ENCODE measurements at regions not wholly inside any gene's neighbourhood (a gene's known extent, or its start where the extent isn't known, plus 50 kb on each side); places are given as distances from the start of the nearest gene placed in this dataset.
"Not testable (repeated sequence)": the region's sequence is repeated elsewhere in the genome, so short reads cannot be mapped to it uniquely, and the experiment has no call there.

DNA sequence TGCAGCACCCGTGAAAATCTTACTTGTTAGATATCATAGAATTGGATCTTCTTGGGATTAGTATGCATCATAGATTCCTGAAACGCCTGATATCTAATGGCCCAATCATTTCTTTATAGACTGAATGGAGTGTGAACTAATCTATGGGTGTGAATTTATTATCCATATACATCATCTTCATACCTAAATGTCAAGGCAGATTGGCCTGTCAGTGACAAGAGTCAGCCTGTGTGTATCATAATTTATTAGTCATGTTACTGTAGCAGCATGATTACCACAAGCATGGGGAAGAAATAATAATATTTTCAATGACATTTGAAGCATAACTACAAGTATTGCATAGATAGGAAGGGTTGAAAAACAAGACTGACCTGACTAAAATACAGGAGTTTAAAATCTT is 235.8 kb downstream of the RAP2B start:
- Mint-ChIP-seq H3K36me3 (ENCODE audit: low read depth) (no peaks in the 10 kb centered on the region), H3K4me1 (peaks cover 5% of the 10 kb centered on the region), H3K27ac (no peak overlapping the region), H3K4me3 (no peak overlapping the region), H3K9me3 (peaks cover 18% of the 10 kb centered on the region), H3K27me3 (no peaks in the 10 kb centered on the region)
- ATAC-seq (ENCODE audit: low read depth) (no peak), DNase-seq (no peak)
- CTCF ChIA-PET, result no interaction called here
- POLR2A ChIA-PET, result no interaction called here
- TF ChIP-seq, protein P1, sequence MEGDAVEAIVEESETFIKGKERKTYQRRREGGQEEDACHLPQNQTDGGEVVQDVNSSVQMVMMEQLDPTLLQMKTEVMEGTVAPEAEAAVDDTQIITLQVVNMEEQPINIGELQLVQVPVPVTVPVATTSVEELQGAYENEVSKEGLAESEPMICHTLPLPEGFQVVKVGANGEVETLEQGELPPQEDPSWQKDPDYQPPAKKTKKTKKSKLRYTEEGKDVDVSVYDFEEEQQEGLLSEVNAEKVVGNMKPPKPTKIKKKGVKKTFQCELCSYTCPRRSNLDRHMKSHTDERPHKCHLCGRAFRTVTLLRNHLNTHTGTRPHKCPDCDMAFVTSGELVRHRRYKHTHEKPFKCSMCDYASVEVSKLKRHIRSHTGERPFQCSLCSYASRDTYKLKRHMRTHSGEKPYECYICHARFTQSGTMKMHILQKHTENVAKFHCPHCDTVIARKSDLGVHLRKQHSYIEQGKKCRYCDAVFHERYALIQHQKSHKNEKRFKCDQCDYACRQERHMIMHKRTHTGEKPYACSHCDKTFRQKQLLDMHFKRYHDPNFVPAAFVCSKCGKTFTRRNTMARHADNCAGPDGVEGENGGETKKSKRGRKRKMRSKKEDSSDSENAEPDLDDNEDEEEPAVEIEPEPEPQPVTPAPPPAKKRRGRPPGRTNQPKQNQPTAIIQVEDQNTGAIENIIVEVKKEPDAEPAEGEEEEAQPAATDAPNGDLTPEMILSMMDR (IDR thresholded peaks at IDR 0.05), result no peak
- intact Hi-C loops (cut with micrococcal nuclease), result no loop called here

DNA sequence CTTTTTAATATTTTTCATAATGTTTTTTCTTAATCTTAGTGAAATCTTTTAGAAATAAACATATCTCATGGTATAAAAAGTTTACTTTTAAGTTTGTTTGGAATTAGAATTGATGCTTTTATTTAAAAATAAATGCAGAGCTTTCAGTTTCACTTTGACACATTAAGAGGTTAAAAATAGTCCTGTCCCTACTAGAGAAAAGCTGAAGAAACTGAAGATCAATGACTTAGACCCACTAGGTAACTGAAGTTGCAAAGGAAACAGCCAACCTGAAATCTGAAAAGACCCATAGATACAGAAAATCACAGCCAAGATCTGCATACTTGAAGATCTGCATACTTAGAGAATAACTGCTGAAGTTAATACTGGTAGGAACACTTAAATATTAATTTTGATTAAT is 237.6 kb downstream of the RAP2B start:
- Mint-ChIP-seq H3K36me3 (ENCODE audit: low read depth) (no peaks in the 10 kb centered on the region), H3K4me1 (peaks cover 5% of the 10 kb centered on the region), H3K27me3 (no peaks in the 10 kb centered on the region), H3K9me3 (peaks cover 5% of the 10 kb centered on the region), H3K27ac (no peak overlapping the region), H3K4me3 (no peak overlapping the region)
- ATAC-seq (ENCODE audit: low read depth) (no peak), DNase-seq (no peak)
- POLR2A ChIA-PET, result no interaction called here
- intact Hi-C loops (cut with micrococcal nuclease), result no loop called here
- TF ChIP-seq, protein P1 (IDR thresholded peaks at IDR 0.05), result no peak
- CTCF ChIA-PET, result no interaction called here

- intact Hi-C loops (cut with micrococcal nuclease), result no loop called here
- POLR2A ChIA-PET, result no interaction called here
- ATAC-seq (ENCODE audit: low read depth) (no peak), DNase-seq (no peak)
- Mint-ChIP-seq H3K4me3 (no peak overlapping the region), H3K27me3 (no peaks in the 10 kb centered on the region), H3K9me3 (peaks cover 2% of the 10 kb centered on the region), H3K27ac (no peak overlapping the region), H3K36me3 (ENCODE audit: low read depth) (no peaks in the 10 kb centered on the region), H3K4me1 (peaks cover 5% of the 10 kb centered on the region)
- CTCF ChIA-PET, result no interaction called here
- TF ChIP-seq, protein P1 (IDR thresholded peaks at IDR 0.05), result no peak
These were observed 238.6 kb downstream of the RAP2B start for GRCh38 chr3:153400641-153401040.

DNA sequence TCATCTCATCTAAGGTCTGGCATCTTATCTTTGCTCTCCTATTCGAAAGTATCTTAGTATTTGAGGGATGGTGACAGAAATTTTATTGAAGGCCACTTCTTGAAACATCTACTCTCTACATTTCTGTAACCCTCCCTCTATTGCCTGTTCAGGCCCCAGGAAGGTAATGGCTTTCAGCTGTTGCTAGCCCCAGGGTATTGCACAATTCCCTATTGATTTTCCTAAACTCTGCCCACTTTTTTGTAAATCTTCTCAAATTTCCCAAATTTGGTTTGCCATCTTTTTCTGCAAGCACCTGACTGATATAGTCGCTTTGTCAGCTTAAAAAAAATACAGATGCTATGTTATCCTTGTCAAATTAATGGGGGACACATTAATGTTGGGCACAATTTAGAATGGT is 242.1 kb downstream of the RAP2B start:
- no peak overlapping the region for H3K27ac Mint-ChIP-seq

GRCh38 chr3:153405320-153405719 is 243.3 kb downstream of the RAP2B start:
- H3K9me3 Mint-ChIP-seq; H3K27me3 Mint-ChIP-seq; H3K27ac Mint-ChIP-seq; H3K36me3 Mint-ChIP-seq (ENCODE audit: low read depth); intact Hi-C loops (cut with micrococcal nuclease); ATAC-seq (ENCODE audit: low read depth); H3K4me3 Mint-ChIP-seq; CTCF ChIA-PET; POLR2A ChIA-PET; DNase-seq; H3K4me1 Mint-ChIP-seq: not testable (repeated sequence)

More for the DNA sequence above, 242.1 kb downstream of the RAP2B start:
- intact Hi-C loops (cut with micrococcal nuclease), result no loop called here
- ATAC-seq (ENCODE audit: low read depth) (no peak), DNase-seq (no peak)
- no peak overlapping the region for H3K4me3 Mint-ChIP-seq
- H3K9me3 Mint-ChIP-seq, result no peaks in the 10 kb centered on the region
- no peaks in the 10 kb centered on the region for H3K36me3 Mint-ChIP-seq (ENCODE audit: low read depth)
- ChIA-PET CTCF (no interaction called here), POLR2A (no interaction called here)
- H3K27me3 Mint-ChIP-seq, result no peaks in the 10 kb centered on the region
- TF ChIP-seq, protein P1 (IDR thresholded peaks at IDR 0.05), result no peak
- H3K4me1 Mint-ChIP-seq, result peaks cover 5% of the 10 kb centered on the region

DNA sequence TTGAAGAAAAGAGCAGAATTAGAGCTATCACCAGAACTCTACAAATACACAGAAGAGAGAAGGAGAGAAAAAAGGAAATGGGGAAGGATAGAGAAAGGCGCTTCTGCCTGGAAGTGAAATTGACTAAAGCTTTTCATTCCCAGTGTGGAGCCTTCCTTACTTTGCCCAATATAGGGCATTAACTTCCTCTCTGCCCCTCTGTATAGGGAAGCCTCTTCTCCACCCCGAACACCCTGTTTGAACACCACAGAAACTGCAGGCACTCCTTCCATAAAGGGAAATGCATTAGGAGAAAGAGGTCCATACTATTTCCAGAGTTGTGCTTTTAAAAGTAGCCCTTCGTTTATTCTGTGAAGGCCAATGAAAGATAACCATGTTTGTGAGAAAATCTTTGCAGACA is 248.5 kb downstream of the RAP2B start:
- intact Hi-C loops (cut with micrococcal nuclease), result no loop called here
- TF ChIP-seq, protein P1 (IDR thresholded peaks at IDR 0.05), result no peak
- H3K27ac Mint-ChIP-seq, result no peak overlapping the region

More for the DNA sequence above, 248.5 kb downstream of the RAP2B start:
- no peak for ATAC-seq (ENCODE audit: low read depth)
- POLR2A ChIA-PET, result no interaction called here
- CTCF ChIA-PET, result no interaction called here
- no peak for DNase-seq
- H3K27me3 Mint-ChIP-seq, result no peaks in the 10 kb centered on the region
- H3K9me3 Mint-ChIP-seq, result no peaks in the 10 kb centered on the region
- no peaks in the 10 kb centered on the region for H3K4me1 Mint-ChIP-seq
- H3K4me3 Mint-ChIP-seq, result no peak overlapping the region
- no peaks in the 10 kb centered on the region for H3K36me3 Mint-ChIP-seq (ENCODE audit: low read depth)
